GM12891 (cell line): ENCODE measurements at regions not wholly inside any gene's neighbourhood (a gene's known extent, or its start where the extent isn't known, plus 50 kb on each side); places are given as distances from the start of the nearest gene placed in this dataset.

Experiments
- POLR2A ChIP-seq: IDR thresholded peaks from 2 replicates; pipeline ENCODE4 v1.6.1; 2011; ENCODE audit warnings: low read depth, low read length, control low read depth
- POLR2AphosphoS5 ChIP-seq: IDR thresholded peaks from 2 replicates; pipeline ENCODE4 v1.6.1; 2011; ENCODE audit warnings: low read depth, low read length, control low read depth
- POU2F2 ChIP-seq: IDR thresholded peaks from 2 replicates; pipeline ENCODE4 v1.6.1; 2011; ENCODE audit warnings: low read depth, mild to moderate bottlenecking, control low read depth, low read length, moderate library complexity
- SPI1 ChIP-seq: IDR thresholded peaks from 2 replicates; pipeline ENCODE4 v1.6.1; 2011; ENCODE audit warnings: low read depth, low read length, control low read depth
- TAF1 ChIP-seq: IDR thresholded peaks from 2 replicates; pipeline ENCODE4 v1.6.1; 2011; ENCODE audit warnings: low read depth, low read length, control low read depth

DNA sequence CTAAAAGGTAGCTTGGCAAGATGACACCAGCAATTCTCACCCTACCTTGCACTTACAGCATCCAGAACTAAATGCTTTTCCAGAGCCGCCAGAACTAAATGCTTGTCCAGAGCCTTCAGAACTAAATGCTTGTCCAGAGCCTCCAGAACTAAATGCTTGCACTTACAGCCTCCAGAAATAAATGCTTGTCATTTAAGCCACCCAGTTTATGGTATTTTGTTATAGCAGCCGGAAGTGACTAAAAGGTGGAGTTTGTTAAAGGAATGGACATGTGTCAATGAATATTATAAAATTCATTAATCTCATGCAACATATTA is 133.5 kb downstream of the GPX5 start:
- TF ChIP-seq TAF1, result no peak
- no peak for TF ChIP-seq POLR2A
- TF ChIP-seq POLR2AphosphoS5, result no peak
- TF ChIP-seq SPI1, result no peak
- no peak for TF ChIP-seq POU2F2
